Sigmoid colon (tissue), 6 donors: ENCODE measurements at regions not wholly inside any gene's neighbourhood (a gene's known extent, or its start where the extent isn't known, plus 50 kb on each side); places are given as distances from the start of the nearest gene placed in this dataset.
"Not testable (repeated sequence)": the region's sequence is repeated elsewhere in the genome, so short reads cannot be mapped to it uniquely, and the experiment has no call there.

Experiments
- DNase-seq: peaks from one replicate; pipeline ENCODE4 v3.0.0-alpha.2; 2019
- H3K27ac ChIP-seq, 4 donors: fragments of 200-600 bp; sonication (generic); one replicate each; pipeline ENCODE4 v1.5.1; 2016 to 2019; ENCODE audit warnings: mild to moderate bottlenecking in 1 of 4
- H3K27me3 ChIP-seq, 3 donors: fragments of 200-600 bp; sonication (generic); one replicate each; pipeline ENCODE4 v1.5.1; 2019; ENCODE audit warnings: mild to moderate bottlenecking in 1 of 3
- H3K36me3 ChIP-seq, 4 donors: fragments of 200-600 bp; sonication (generic); one replicate each; pipeline ENCODE4 v1.5.1; 2016 to 2019
- H3K4me1 ChIP-seq, 4 donors: fragments of 200-600 bp; sonication (generic); one replicate each; pipeline ENCODE4 v1.5.1; 2017 to 2019
- H3K4me3 ChIP-seq, 4 donors: fragments of 200-600 bp; sonication (generic); one replicate each; pipeline ENCODE4 v1.5.1; 2017 to 2019; ENCODE audit warnings: mild to moderate bottlenecking in 2 of 4, moderate library complexity in 1 of 4
- H3K9me3 ChIP-seq, 4 donors: fragments of 200-600 bp in 3 of 4; sonication (generic) in 3 of 4; one replicate each; pipeline versions ENCODE4 v1.5.1 to v1.6.1; 2013 to 2019
- EP300 ChIP-seq, 4 donors: sonication (generic); formaldehyde crosslinking; IDR thresholded peaks; one replicate each; pipeline ENCODE4 v1.6.1; 2017; ENCODE audit warnings: antibody characterized with exemption in 4 of 4
- POLR2A ChIP-seq, 2 donors: fragments of 450-650 bp; IDR thresholded peaks; one replicate each; pipeline ENCODE4 v1.6.1; 2016; ENCODE audit warnings: antibody characterized with exemption in 2 of 2, mild to moderate bottlenecking in 2 of 2, moderate library complexity in 2 of 2
- POLR2AphosphoS5 ChIP-seq, 4 donors: sonication (generic); formaldehyde crosslinking; IDR thresholded peaks; one replicate each; pipeline ENCODE4 v1.6.1; 2017; ENCODE audit warnings: antibody characterized with exemption in 4 of 4
- WGBS, 2 donors: extraction: QIAGEN DNeasy Blood & Tissue Kit; methylation state at CpG; one replicate each; pipeline ENCODE4 v1.1.7; 2013; 5-methylcytosine and 5-hydroxymethylcytosine counted together
- intact Hi-C: fragments of 100-400 bp; cut with DNase I; formaldehyde crosslinking; loops from one replicate; pipeline ENCODE4 v1.15.1; 2023
- TF ChIP-seq, protein P1 (sequence below), 4 experiments: fragments of 450-650 bp in 3 of 4; fragments of 200-600 bp in 1 of 4; IDR thresholded peaks; one replicate each; pipeline ENCODE4 v1.5.1; 2016 to 2019; ENCODE audit warnings: antibody characterized with exemption in 4 of 4, mild to moderate bottlenecking in 3 of 4, moderate library complexity in 2 of 4
- donor health status: healthy with polysubstance abuse.
- donor health status: healthy.

GRCh38 chr6:147693181-147693580 is 184.7 kb downstream of the SAMD5 start:
- Histone ChIP-seq H3K9me3 (no peaks in the 10 kb centered on the region), H3K27me3 (no peaks in the 10 kb centered on the region), H3K36me3 (no peaks in the 10 kb centered on the region), H3K4me1 (no peaks in the 10 kb centered on the region), H3K27ac (no peak overlapping the region), H3K4me3 (no peak overlapping the region)
- DNase-seq: no peak
- TF ChIP-seq POLR2AphosphoS5 (IDR thresholded peaks at IDR 0.05): no peak
- TF ChIP-seq EP300 (IDR thresholded peaks at IDR 0.05): no peak
- TF ChIP-seq, protein P1, sequence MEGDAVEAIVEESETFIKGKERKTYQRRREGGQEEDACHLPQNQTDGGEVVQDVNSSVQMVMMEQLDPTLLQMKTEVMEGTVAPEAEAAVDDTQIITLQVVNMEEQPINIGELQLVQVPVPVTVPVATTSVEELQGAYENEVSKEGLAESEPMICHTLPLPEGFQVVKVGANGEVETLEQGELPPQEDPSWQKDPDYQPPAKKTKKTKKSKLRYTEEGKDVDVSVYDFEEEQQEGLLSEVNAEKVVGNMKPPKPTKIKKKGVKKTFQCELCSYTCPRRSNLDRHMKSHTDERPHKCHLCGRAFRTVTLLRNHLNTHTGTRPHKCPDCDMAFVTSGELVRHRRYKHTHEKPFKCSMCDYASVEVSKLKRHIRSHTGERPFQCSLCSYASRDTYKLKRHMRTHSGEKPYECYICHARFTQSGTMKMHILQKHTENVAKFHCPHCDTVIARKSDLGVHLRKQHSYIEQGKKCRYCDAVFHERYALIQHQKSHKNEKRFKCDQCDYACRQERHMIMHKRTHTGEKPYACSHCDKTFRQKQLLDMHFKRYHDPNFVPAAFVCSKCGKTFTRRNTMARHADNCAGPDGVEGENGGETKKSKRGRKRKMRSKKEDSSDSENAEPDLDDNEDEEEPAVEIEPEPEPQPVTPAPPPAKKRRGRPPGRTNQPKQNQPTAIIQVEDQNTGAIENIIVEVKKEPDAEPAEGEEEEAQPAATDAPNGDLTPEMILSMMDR (IDR thresholded peaks at IDR 0.05): no peak
- WGBS, 2 donors: 90 to 93% methylated on average over 6 of the region's 6 CpGs
- intact Hi-C loops: no loop called here

GRCh38 chr6:147694556-147694955 is 186.1 kb downstream of the SAMD5 start:
- H3K4me3 ChIP-seq, H3K36me3 ChIP-seq, H3K27ac ChIP-seq, H3K27me3 ChIP-seq, H3K4me1 ChIP-seq, DNase-seq, H3K9me3 ChIP-seq, intact Hi-C loops: not testable (repeated sequence)
- 89 to 95% methylated on average over 3 of the region's 3 CpGs for WGBS, 2 donors

DNA sequence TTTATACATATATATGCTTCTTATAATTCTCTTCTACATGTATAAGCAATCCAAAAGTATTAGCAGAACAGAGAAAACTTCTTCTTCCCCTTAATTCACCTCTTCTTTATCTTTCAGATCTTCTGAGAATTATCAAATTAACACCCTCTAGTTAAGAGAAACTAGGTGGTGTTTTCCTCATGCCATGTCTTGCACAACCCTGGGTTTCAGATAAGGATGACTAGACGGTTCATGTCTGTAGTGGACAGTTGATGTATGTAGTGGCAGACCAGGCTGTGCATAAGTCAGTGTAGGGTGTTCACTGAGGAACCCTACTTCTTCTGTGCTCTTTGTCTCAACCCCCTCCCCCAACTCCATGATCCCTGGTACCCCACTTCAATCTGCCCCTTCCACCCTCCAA is 187.3 kb downstream of the SAMD5 start:
- Histone ChIP-seq H3K27ac (no peak overlapping the region), H3K36me3 (no peaks in the 10 kb centered on the region), H3K9me3 (no peaks in the 10 kb centered on the region), H3K4me3 (no peak overlapping the region), H3K27me3 (no peaks in the 10 kb centered on the region), H3K4me1 (no peaks in the 10 kb centered on the region)
- WGBS, 2 donors: 90 to 95% methylated on average over 1 of the region's 1 CpG
- no peak for DNase-seq
- TF ChIP-seq EP300 (IDR thresholded peaks at IDR 0.05): no peak
- TF ChIP-seq POLR2A (IDR thresholded peaks at IDR 0.05): no peak
- TF ChIP-seq POLR2AphosphoS5 (IDR thresholded peaks at IDR 0.05): no peak
- TF ChIP-seq, protein P1 (IDR thresholded peaks at IDR 0.05): no peak
- intact Hi-C loops: no loop called here

- no peak for DNase-seq
- WGBS, 2 donors: 93 to 95% methylated on average over 2 of the region's 2 CpGs
- no peak overlapping the region for H3K27ac ChIP-seq
- no peaks in the 10 kb centered on the region for H3K36me3 ChIP-seq
- no peak overlapping the region for H3K4me3 ChIP-seq
- peaks cover 0 to 5% (median 2%) of the 10 kb centered on the region in 4 donors for H3K4me1 ChIP-seq
- H3K27me3 ChIP-seq: no peaks in the 10 kb centered on the region
- intact Hi-C loops: no loop called here
- H3K9me3 ChIP-seq: no peaks in the 10 kb centered on the region
- TF ChIP-seq, protein P1 (IDR thresholded peaks at IDR 0.05): no peak
- no peak for TF ChIP-seq EP300 (IDR thresholded peaks at IDR 0.05)
These were observed 190.7 kb downstream of the SAMD5 start for GRCh38 chr6:147699140-147699539.

GRCh38 chr6:147699637-147700036 is 191.1 kb downstream of the SAMD5 start:
- H3K4me1 ChIP-seq: peaks cover 0 to 5% (median 2%) of the 10 kb centered on the region in 4 donors
- H3K36me3 ChIP-seq: no peaks in the 10 kb centered on the region
- intact Hi-C loops: no loop called here
- no peaks in the 10 kb centered on the region for H3K27me3 ChIP-seq
- H3K27ac ChIP-seq: no peak overlapping the region
- no peak for DNase-seq
- WGBS, 2 donors: 52 to 78% methylated on average over 4 of the region's 4 CpGs
- TF ChIP-seq POLR2AphosphoS5 (IDR thresholded peaks at IDR 0.05): no peak
- TF ChIP-seq EP300 (IDR thresholded peaks at IDR 0.05): no peak
- TF ChIP-seq, protein P1 (IDR thresholded peaks at IDR 0.05): no peak
- TF ChIP-seq POLR2A (IDR thresholded peaks at IDR 0.05): no peak
- H3K4me3 ChIP-seq: no peak overlapping the region
- H3K9me3 ChIP-seq: no peaks in the 10 kb centered on the region
